Urinary bladder (tissue), 3 donors: ENCODE measurements at regions not wholly inside any gene's neighbourhood (a gene's known extent, or its start where the extent isn't known, plus 50 kb on each side); places are given as distances from the start of the nearest gene placed in this dataset.
"Not testable (repeated sequence)": the region's sequence is repeated elsewhere in the genome, so short reads cannot be mapped to it uniquely, and the experiment has no call there.

Source experiments
- DNase-seq: peaks from one replicate; pipeline ENCODE4 v3.0.0-alpha.2; 2015; ENCODE audit errors: extremely low spot score
- H3K27ac ChIP-seq: one replicate; pipeline ENCODE4 v1.5.1; 2013; ENCODE audit warnings: low read depth, mild to moderate bottlenecking, moderate library complexity
- H3K36me3 ChIP-seq: one replicate; pipeline ENCODE4 v1.6.1; 2013; ENCODE audit warnings: mild to moderate bottlenecking, moderate library complexity; ENCODE audit not compliant: insufficient read depth
- H3K4me1 ChIP-seq: one replicate; pipeline ENCODE4 v1.6.1; 2013; ENCODE audit warnings: mild to moderate bottlenecking, moderate library complexity; ENCODE audit not compliant: insufficient read depth
- H3K4me3 ChIP-seq: one replicate; pipeline ENCODE4 v1.5.1; 2013; ENCODE audit warnings: low read depth, low read length
- WGBS: extraction: QIAGEN DNeasy Blood & Tissue Kit; methylation state at CpG from one replicate; pipeline ENCODE4 v1.1.7; 2013; 5-methylcytosine and 5-hydroxymethylcytosine counted together
- donor health status: healthy with polysubstance abuse.
- donor health status: healthy.

DNA sequence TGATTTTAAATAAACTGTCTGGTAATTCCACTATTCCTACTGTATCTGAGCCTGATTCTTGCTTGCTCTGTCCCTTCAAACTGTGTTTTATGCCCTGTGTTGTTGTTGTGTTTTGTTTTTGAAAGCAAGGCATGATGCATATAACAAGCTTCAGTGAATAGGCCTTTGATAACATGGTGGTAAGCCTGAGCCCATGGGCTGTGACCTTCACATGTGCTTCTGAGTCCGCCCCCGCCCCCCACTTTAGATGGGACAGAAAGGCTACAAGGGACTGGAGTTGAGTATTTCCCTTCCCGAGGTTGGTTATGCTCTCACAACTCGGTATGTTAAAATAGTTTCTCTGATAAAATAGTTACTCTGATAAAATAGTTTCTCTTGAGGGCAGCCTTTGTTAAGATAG lies 119.0 kb upstream of the WNT7A start:
- H3K4me3 ChIP-seq = no peak overlapping the region
- no peak for DNase-seq
- 81% methylated on average over 4 of the region's 4 CpGs for WGBS
- H3K4me1 ChIP-seq = no peaks in the 10 kb centered on the region
- no peak overlapping the region for H3K27ac ChIP-seq
- H3K36me3 ChIP-seq = no peaks in the 10 kb centered on the region

DNA sequence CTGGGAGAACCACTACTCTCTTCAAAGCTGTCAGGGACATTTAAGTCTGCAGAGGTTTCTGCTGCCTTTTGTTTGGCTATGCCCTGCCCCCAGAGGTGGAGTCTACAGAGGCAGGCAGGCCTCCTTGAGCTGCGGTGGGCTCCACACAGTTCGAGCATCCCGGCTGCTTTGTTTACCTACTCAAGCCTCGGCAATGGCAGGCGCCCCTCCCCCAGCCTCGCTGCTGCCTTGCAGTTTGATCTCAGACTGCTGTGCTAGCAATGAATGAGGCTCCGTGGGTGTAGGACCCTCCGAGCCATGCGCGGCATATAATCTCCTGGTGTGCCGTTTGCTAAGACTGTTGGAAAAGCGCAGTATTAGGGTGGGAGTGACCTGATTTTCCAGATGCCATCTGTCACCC lies 115.3 kb upstream of the WNT7A start:
- not testable (repeated sequence) for DNase-seq, H3K4me1 ChIP-seq, H3K36me3 ChIP-seq, H3K4me3 ChIP-seq, H3K27ac ChIP-seq
- WGBS = 89% methylated on average over 12 of the region's 12 CpGs

DNA sequence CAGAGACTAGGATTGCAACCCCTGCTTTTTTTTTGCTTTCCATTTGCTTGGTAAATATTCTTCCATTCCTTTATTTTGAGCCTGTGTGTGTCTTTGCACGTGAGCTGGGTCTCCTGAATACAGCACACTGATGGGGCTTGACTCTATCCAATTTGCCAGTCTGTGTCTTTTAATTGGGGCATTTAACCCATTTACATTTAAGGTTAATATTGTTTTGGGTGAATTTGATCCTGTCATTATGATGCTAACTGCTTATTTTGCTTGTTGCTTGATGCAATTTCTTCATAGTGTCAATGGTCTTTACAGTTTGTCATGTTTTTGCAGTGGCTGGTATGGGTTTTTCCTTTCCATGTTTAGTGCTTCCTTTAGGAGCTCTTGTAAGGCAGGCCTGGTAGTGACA lies 109.1 kb upstream of the WNT7A start:
- WGBS = 67% methylated on average over 1 of the region's 1 CpG
- DNase-seq, H3K27ac ChIP-seq, H3K4me1 ChIP-seq, H3K4me3 ChIP-seq, H3K36me3 ChIP-seq: not testable (repeated sequence)

DNA sequence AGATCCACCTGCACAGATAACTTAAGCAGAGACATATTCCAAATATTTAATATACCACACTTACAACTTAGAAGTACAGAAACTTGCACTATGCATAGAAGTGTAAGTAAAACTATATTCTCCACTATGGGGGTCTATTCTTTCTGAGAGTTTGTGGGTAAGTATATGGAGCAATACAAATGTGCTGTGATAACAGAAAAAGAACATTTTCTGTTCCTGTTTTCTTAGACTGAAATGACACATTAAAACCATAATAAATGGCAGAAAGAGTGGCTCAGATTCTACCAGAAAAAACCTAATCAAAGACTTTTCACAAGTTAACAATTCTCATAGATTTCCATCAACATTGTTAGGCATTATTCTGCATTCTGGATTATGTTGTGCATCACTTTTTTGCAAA lies 96.6 kb upstream of the WNT7A start:
- Histone ChIP-seq H3K4me1 (no peaks in the 10 kb centered on the region), H3K4me3 (no peak overlapping the region), H3K36me3 (no peaks in the 10 kb centered on the region), H3K27ac (no peak overlapping the region)
- no peak for DNase-seq

DNA sequence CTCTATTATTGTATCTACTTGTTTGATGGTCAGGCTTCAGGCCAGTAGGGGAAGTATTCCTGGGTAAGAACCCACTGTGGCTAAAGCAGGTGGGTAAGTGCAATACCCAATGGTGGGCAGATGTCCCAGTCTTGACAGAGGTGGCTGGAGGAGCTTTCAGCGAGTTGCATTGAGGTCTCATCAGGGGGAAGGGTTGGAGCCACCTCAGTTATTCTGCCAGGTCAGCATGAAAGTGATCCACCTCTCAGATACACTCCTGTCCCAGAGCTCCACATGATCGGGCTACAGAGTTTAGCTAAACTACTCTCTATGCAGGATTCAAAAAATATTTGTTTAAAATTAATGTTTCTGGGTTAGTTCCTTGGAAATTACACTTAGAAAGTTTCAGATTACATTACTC lies 95.8 kb upstream of the WNT7A start:
- no peaks in the 10 kb centered on the region for H3K36me3 ChIP-seq
- H3K27ac ChIP-seq = no peak overlapping the region
- DNase-seq = no peak
- no peaks in the 10 kb centered on the region for H3K4me1 ChIP-seq
- no peak overlapping the region for H3K4me3 ChIP-seq
- 60% methylated on average over 2 of the region's 2 CpGs for WGBS

DNA sequence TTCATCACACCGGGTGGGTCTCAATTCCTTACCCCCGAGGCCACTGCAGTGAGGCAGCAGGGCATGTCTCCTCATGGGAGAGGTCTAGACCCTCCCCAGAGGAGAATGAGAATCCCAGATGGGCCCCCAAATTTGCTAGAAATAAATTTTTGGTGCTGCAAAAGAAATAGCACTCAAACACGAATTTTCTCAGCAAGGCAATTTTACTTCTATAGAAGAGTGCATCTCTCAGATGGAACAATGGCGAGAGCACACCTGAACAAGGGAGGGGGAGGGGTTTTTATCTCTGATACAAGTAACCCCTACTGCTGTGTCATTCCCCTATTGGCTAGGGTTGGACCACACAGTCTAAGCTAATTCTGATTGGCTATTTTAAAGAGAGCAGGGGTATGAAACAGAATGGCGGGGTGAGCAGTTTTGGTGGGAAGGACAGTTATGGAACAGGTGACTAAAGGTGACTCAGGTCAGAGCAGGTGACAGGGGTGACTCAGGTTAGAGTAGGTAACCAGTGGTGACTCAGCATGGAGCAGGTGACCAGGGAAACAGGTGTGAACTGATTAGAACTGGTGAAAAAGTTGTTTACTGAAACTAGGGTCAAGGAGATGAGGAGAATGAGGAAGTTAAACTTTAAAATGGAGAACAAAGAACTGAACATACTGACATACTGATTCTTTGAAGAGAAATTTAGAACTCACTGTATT lies 93.0 kb upstream of the WNT7A start:
- no peaks in the 10 kb centered on the region for H3K36me3 ChIP-seq
- 72% methylated on average over 5 of the region's 5 CpGs for WGBS
- no peak overlapping the region for H3K4me3 ChIP-seq
- DNase-seq = no peak
- no peaks in the 10 kb centered on the region for H3K4me1 ChIP-seq
- no peak overlapping the region for H3K27ac ChIP-seq

DNA sequence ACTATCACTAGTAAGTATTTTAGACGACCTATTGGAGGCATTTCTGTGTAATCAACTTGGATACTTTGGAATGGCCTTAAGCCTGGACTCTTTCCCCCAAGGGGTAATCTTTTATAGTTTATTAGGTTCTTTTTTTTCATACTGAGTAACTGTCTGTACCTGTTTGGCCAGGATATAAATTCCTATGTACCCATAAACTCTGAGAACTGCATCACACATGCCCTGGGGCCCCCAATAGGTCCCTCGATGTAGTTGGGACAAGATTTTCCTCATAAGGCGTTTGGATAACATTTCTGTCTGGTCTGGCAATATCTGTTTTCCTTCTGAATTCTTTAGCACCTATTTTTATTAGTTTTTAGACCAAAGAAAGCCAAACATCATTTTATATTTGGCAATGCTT lies 86.4 kb upstream of the WNT7A start:
- Histone ChIP-seq H3K4me1 (no peaks in the 10 kb centered on the region), H3K4me3 (no peak overlapping the region), H3K36me3 (no peaks in the 10 kb centered on the region), H3K27ac (no peak overlapping the region)
- peak; percentile 28 for DNase-seq
- 43% methylated on average over 3 of the region's 3 CpGs for WGBS

DNA sequence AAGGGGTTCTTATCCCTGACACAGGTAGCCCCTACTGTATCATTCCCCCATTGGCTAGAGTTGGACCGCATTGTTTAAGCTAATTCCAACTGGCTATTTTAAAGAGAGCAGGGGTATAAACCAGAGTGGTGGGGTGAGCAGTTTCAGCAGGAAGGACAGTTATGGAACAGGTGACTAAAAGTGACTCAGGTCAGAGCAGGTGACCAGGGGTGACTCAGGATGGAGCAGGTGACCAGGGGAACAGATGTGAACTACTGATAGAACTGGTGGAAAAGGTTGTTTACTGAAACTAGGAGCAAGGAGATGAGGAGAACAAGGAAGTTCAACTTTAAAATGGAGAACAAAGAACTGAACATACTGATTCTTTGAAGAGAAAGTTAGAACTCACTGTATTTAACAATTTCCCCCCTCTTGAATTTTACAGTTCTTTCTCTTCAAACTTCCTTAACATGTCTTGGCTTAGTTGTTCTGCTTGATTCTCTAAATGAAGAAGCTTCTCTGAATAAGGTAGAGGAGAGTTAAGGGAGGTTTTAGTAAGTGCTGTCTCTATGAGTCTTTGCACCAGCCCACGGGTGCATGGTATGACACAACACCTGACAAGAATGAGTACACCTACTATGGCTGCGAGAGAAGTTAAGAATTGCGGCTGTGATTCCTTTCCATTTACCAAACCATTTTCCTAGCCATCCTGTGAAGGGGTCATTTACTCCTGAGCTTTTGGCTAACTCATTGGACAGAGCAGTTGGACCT lies 83.4 kb upstream of the WNT7A start:
- Histone ChIP-seq H3K4me3 (no peak overlapping the region), H3K4me1 (no peaks in the 10 kb centered on the region), H3K36me3 (no peaks in the 10 kb centered on the region), H3K27ac (no peak overlapping the region)
- 92% methylated on average over 4 of the region's 4 CpGs for WGBS
- DNase-seq = no peak

DNA sequence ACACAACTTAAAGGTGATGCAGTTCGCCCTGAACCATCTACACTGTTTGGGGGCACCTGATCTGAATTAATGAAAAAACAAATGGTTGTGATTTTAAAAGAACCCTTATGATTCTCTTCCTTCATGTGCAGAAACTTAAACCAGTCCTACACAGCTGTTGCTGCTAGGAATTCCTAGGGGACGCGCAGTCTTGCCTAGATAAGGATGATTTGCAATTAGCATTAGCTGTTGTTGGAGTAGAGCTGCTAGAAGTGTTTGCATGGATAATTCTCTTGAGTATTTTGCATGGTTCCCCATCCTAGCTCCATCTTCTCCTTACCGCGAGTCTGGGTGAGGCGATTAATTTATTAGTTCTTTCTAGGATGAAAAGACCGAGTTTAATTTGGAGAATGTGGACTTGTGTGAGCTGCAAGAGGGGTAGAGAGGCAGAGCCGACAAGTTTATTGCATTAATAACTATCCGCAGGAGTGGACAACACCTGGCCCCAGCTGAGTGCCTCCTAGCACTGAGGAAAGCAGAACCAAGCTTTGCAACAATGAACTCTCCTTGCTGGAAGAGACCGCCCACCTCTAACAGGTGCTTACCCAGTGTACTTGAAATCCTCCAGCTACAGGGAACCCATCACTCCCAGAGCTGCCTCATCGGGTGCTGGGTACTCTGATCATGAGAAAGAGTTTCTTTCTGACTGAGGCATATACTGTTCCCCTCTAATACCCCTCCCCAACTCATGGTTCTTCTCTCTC lies 75.0 kb upstream of the WNT7A start:
- no peak overlapping the region for H3K4me3 ChIP-seq
- no peaks in the 10 kb centered on the region for H3K4me1 ChIP-seq
- no peaks in the 10 kb centered on the region for H3K36me3 ChIP-seq
- no peak for DNase-seq
- WGBS = 81% methylated on average over 11 of the region's 11 CpGs
- H3K27ac ChIP-seq = no peak overlapping the region

DNA sequence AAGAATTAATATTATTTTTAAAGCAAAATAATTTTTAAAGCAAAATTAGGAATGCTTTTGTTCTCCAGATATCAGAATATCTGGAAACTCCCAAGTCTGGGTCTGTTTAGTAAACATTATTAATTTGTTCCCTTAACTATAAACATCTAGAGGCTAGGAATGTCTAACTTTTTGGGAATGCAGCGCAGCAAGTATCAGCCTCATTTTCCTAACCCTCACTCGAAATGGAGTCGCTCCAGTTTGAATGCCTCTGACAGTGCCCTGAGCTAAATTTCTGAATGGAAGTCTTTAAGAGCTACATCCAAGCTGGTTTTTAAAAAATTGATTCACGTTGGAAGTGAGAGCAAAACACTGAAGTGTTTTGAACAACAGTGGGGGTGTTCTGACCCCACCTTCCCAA lies 74.4 kb upstream of the WNT7A start:
- WGBS = 79% methylated on average over 4 of the region's 4 CpGs

DNA sequence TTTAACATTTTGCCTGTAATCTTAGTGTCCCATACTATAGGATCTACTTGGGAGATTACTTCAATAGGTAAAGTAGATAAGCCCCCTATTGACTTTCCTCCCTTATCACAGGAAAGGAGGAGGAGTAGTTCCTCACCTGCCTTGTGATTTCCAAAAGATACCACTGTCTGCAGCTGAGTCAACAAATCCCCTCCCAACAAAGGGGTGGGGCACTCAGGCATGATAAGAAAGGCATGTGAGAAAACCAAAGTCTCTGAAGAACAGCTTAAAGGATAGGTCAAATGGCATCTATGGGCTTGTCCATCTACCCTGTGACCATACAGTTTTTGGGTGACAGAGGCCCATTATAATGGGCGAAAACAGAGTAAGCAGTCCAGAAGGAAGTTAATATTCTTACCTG lies 71.3 kb upstream of the WNT7A start:
- no peaks in the 10 kb centered on the region for H3K4me1 ChIP-seq
- no peaks in the 10 kb centered on the region for H3K36me3 ChIP-seq
- no peak for DNase-seq
- no peak overlapping the region for H3K4me3 ChIP-seq
- H3K27ac ChIP-seq = no peak overlapping the region
- WGBS = 89% methylated on average over 1 of the region's 1 CpG

More for the DNA sequence above, 74.4 kb upstream of the WNT7A start:
- Histone ChIP-seq H3K4me1 (no peaks in the 10 kb centered on the region), H3K4me3 (no peak overlapping the region), H3K36me3 (no peaks in the 10 kb centered on the region), H3K27ac (no peak overlapping the region)
- no peak for DNase-seq

DNA sequence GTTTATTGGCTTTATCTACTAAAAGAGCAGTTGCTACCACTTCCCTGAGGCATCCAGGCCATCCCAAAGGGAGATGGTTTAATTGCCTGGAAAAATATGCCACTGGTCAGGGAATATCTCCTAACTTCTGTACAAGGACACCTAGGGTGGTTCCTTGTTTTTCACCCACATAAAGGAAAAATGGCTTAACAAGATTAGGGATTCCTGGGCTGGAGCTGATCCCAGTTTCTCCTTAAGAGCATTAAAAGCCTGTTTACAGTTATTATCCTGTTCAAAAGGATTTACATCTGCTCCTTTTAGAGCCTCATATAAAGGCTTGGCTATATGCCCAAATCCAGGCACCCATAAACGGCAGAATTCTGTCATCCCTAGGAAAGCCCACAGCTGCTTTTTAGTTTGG lies 70.2 kb upstream of the WNT7A start:
- WGBS = 8% methylated on average over 1 of the region's 1 CpG
- no peak overlapping the region for H3K27ac ChIP-seq
- no peaks in the 10 kb centered on the region for H3K4me1 ChIP-seq
- DNase-seq = no peak
- no peaks in the 10 kb centered on the region for H3K36me3 ChIP-seq
- H3K4me3 ChIP-seq = no peak overlapping the region

DNA sequence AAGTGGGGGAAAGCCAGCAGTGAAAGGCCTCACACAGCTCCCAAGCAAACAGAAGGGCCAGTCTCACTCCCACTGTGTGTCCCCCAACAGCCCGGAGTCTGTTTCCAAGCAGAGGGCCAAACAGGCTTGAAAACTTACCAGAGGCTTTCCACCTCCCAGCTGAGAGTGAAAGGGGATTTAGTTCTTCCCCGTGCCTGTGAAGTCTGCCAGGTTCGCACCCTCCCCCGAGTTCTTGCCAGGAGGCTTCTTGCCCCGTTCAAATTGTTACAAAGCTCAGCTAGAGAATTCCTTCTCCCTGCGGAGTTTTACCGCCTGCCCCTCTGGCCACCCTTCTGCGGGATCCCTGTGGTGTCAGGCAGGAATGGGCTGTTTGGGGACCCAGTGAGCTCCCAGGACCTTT lies 68.0 kb upstream of the WNT7A start:
- whole genome bisulfite sequencing = 35% methylated on average over 8 of the region's 8 CpGs
- DNase-seq = no peak
- Histone ChIP-seq H3K36me3 (no peaks in the 10 kb centered on the region), H3K4me3 (no peak overlapping the region), H3K27ac (no peak overlapping the region), H3K4me1 (no peaks in the 10 kb centered on the region)

DNA sequence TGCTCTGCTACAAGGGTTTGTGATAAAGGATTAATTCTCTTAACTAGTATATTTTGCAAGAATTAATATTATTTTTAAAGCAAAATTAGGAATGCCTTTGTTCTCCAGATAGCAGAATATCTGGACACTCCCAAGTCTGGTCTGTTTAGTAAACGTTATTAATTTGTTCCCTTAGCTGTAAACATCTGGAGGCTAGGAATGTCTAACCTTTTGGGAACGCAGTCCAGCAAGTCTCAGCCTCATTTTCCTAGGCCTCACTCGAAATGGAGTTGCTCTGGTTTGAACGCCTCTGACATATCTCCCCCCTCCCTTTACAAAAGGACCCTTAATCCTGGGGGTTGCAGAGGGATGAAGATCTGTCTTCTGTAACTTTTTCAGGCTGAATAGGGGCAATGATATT lies 59.3 kb upstream of the WNT7A start:
- 58% methylated on average over 4 of the region's 4 CpGs for WGBS
- DNase-seq = no peak
- Histone ChIP-seq H3K4me3 (no peak overlapping the region), H3K36me3 (no peaks in the 10 kb centered on the region), H3K4me1 (no peaks in the 10 kb centered on the region), H3K27ac (no peak overlapping the region)
